GM21515 (cell line): ENCODE measurements at regions not wholly inside any gene's neighbourhood (a gene's known extent, or its start where the extent isn't known, plus 50 kb on each side); places are given as distances from the start of the nearest gene placed in this dataset.

ENCODE experiments used
- ATAC-seq: cut with Tn5 transposase; IDR thresholded peaks from one replicate; pipeline ENCODE4 v1.9.1; 2021; ENCODE audit not compliant: unreplicated experiment

DNA sequence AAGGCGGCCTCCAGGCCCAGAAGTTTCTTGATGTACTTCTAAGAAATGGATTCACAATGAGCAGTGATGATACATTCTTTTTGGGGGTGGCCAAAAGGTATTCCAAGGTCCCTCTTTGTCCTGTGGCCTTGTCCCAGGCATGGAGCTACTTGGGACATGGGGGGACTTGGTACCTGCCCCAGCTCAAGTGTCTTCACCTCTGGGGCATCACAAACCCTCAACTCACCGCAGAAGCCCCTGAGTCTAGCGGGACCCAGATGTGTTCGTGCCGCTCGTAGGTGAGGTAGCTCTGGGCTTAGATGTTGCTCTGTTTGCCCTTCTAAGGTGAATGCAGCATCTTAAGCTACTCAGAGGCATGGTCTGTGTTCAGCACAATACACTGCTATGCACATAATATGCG is 338.0 kb upstream of the IRX4 start:
- ATAC-seq: no peak

DNA sequence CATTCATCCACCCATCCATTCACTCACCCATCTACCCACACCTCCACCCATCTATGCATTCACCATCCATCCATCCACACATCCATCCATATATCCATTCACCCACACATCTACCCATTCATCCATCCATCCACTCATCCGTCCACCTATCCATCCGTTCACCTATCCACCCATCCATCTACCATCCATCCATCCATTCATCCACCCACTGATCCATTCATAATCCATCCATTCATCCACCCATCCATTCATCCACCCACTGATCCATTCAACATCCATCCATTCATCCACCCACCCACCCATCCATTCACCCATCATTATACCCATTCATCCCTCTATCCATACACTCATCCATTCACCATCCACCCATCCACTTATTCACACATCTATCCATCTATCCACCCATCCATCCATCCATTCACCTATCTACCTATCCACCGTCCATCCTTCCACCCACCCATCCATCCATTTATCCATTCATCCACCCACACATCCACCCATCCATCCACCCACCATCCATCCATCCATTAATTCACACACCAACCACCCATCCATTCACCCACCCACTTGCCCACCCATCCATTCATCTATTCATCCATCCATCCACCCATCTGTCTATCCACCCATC is 336.5 kb upstream of the IRX4 start:
- no peak for ATAC-seq

DNA sequence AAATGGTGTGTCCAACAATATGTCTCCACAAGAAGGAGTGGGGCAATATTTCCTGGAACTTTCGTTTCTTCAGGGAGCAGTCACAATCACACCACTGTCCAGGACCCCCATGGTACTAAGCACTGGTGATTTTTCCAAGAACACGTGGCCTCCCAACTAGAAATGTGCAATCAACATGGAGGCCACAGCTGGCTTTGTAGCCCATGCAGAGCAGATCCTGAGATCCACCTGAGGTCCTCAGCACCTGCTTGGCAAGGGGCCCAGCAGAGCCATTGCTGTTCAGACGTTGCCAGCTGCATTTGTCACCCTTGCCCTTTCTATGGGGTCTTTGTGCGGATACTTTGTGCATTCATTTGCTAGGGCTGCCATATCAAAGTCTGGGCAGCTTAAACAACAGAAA is 334.5 kb upstream of the IRX4 start:
- ATAC-seq: no peak

DNA sequence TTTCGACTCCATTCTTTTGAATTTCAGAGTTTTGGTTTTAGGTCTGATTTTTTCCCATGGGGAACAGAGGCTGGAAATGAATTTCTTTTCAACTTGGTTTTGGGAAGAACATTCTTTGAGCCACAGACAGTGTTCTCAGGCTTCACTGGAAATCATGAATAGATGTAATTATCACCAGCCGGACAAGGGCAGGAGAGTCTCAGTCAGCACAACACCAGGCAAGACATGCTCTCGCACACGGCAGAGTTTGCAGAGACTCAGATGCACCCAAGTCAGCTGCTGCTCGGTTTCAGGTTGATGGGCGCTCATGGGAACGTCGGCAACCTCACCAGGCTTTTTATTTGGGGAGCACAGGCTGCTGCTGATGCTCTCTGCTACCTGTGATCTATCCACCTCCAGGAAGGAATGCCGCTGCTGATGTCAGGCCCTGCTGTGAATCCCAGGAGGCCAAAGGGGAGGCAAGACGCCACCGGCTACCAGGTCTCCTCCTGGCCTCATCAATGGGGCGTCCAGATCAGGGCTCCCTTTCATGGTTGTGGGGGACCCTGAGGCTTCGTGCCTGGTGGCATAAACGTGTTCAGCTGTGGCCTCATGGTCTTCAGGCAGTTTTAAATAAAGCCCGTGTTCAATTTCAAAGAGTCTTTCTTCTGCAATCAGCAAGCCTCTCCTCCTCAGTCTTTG is 332.3 kb upstream of the IRX4 start:
- no peak for ATAC-seq

DNA sequence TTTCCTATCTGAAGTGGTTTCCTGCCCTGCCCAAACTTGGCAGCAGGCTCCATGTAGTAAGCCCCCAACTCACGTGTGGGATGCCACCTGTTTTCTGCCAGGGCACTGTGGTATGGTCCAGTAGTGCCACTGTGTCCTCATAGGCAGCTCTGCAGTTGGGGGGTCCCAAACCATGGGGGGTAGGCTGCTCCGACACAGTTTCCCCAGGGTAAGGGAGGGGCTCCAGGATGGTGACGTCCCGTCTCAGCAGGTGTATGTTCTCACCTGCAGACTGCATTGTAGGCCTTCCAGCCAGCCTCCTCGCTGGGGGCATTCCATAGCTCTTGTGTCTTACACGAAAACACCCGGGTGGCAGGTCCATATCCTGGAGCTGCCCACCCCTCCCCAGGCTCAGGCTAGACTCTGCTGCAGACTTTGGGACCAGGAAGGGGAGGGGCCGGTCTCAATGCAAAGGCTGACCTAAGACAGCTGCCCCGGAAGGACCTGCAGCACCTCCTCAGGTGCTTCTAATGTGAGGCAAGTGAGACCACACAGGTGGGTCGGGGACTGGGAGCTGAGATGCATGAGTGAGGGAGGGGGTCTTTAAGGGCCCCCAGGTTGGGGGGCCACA is 330.5 kb upstream of the IRX4 start:
- no peak for ATAC-seq

DNA sequence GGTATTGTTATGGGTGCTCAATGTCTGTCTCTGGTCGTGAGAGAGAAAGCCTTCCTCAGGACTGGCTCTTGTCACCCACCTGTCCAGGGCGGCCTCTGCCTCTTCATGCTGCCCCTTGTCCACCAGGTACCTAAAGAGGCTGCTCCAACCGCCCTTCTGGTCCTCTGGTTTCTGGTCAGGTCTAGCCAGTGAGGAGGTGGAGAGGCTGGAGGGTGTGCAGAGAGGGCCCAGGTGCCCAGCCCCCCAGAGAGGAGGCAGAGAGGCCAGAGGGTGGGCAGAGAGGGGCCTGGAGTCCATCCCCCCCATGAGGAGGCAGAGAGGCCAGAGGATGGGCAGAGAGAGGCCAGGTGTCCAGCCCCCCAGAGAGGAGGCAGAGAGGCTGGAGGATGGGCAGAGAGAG is 329.8 kb upstream of the IRX4 start:
- ATAC-seq: no peak

DNA sequence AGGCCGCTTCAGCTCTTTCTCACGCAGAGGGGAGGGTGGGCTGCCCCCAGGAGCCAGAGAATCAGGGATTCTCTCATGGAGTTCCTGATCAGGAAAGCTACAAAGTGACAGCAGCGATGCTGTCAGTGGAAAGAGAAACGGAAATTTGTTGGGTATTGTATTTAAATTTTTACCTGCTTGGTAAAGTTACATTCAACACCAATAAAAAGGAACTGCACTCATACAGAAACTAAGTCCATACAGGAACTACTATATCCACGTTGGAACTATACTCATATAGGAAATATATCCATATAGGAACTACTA is 325.5 kb upstream of the IRX4 start:
- ATAC-seq: no peak

DNA sequence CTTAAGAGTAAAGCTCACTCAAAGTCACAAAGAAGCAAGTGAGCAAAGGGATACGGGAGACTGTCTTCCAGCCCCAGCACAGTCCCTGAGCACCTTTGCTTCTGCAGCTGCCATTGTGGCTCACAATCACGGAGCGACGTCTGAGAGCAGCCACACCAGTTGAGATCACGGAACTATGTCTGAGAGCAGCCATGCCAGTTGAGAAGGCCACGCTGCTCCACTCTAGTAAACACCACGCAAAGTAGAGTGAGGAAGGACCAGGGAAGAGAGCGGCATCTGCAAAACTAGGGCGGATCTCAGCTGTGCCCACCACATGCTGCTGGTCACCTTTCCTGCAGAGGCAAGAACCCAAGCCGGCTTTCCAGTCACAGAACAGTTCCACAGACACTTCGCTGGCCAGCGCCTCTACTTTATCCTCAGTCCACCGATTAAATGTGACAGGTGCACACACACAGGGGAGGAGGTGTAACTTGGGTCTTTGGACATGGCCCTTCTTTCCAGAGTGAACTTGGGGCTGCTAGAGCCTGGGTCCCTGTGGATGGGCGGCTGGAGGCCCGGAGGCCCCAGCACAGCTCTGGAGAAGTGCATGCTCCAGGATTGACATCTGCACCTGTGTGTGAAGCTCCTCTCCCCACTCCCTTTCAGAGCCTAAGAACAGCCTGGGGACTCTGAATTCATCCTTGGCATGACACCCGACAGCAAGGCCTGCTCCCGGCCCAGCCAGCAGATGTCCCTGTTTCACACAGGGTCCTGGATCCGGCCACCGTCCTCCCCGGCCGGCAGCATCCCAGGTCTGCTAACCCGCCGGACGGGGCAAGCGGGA is 324.9 kb upstream of the IRX4 start:
- no peak for ATAC-seq

DNA sequence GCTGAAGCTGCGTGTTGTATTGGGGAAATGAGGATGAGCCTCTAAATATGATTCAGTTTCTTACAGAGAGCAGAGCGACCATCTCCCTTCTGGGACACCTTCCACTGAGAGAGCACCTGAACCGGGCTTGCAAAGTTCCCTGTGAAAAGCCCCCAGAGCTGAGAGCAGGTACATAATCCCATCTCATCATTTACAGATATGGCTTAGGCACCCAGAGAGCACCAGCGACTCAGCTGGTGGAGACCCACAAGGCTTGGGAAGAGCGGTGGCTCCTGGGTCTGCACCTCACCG is 324.3 kb upstream of the IRX4 start:
- ATAC-seq: no peak

DNA sequence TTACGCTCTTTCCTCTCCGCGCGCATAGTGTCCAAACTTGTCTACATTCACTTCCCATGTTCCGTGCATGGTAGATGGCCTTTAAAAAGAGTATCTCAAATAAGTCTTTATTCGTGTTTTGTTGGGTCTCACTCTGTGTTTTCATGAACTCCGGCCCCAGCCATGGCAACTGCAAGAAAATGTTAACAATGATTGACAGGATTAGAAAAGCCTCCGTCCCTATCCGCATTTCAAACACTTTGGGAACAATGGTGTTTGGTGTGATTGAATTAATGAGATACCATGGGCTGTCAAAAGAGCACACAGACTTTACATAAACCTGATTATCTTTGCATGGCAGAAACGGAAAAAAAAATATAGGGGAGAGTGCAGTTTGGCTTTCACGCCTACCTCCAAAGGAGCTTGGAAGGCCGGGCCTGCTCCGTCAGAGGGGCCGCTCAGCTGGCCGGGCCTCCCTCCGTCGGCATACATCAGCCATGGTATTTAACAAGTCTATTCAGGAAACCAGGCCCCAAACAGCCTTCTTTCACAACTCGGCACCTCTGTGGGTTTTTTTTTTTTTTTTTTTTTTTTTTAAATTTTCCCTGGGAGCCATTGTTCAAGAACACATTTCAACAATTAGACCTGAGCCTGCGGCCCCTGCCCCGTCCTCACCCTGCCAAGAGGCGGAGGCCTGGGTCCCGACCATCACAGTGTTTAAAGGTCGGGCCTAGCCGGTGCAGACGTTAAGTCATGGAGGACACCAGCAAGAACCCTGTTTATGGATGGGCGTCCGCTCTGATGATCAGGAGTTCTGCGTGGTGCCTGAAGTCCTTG is 323.8 kb upstream of the IRX4 start:
- no peak for ATAC-seq

DNA sequence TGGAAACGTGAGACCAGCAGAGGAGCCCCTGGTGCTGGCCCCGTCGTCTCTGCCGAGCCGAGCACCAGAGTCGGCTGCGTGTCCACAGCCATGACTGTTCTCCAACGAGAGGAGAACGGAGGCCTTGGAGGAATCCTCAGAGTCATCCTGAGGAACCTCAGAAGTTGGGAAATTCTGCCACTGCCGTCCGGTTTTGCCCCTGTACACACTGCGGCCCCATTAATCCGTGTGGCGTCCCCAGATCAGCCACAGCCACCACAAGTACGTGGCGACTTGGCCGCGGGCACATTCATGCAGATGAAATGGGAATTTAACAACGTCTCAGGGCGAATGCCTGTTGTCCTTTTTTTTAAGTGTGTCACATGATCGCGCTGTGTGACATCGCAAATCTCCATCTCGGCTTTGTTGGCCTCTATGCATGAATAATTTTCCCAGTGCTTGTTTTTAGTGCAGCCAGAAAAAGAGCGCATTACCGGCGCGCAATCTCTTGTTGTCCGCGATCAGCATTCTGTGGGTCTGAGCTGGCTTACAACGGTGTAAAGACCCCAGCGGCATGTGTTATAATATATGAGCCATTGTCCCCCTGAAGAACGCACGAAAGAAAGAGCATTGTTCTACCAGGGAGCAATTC is 323.0 kb upstream of the IRX4 start:
- ATAC-seq: no peak

DNA sequence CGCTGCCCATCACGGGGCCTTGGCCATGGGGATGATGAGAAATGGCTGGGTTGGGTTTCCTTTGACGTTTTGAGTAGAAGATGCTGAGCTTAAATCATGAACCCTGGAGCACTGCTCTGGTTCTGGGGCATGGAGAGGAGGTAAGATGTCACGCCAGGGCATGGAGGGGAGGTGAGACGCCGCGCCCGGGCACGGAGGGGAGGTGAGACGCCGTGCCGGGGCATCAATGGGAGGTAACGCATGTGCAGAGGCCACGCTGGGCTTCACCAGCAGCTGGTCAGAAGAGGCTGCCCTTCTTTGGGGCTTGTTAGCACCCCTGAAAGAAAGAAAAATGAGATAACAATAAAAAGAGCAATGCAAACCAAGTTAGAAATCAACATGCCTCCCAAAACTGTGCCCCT is 322.5 kb upstream of the IRX4 start:
- no peak for ATAC-seq

DNA sequence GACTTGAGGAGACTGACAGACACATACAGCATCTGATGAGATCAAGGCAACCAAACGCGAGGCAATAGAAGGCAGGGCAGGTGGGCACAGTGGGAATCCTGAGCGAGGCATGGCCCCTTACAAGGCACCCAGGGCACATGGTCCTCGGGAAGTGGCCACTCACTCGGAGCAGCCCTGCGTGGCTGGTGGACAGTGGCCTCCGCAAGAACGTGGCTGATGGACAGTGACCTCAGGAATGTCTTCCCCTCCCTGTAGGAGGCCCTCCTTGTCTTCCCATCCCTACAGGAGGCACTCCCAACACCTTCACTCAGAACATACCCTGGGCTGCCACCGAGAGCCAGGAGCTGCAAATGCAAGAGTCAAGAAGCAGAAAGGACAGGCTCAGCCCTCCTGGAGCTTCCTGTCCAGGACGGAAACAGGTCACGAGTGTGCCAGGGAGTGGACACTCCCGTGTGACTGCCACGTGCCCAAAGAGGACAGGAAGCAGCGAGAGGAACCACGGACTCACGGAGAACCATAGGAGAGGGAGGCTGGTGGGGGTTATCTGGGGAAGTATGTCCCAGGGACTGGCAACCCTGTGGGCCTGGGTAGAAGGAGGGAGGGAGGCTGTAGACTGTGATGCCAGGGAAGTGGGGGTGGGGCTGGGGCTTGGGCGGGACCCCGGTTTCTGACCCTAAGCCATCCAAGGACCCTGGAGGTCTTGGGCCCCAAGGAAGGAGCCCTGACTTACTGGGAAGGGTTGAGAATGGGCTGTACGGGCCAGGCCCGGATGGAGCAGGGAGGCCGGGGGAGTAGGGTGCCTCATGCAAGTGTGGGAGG is 321.9 kb upstream of the IRX4 start:
- no peak for ATAC-seq

DNA sequence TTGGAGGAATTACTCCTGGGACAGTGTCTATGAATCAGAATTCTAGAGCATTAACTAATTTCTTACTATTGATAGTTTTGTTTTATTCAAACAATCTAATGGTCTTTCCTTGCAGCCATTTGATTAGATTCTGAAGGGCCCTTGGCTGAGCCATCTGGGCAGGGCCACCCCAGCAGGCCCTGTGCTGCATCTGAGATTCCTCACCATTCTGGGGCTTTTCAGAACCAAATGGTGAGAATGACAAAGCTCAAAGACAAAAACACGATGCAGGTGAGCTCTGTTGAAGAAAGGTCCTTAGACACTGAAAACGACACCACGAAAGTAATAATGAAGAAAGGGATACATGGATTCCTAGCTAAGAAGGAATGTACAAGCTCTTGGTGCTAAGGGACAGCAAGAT is 321.0 kb upstream of the IRX4 start:
- no peak for ATAC-seq

DNA sequence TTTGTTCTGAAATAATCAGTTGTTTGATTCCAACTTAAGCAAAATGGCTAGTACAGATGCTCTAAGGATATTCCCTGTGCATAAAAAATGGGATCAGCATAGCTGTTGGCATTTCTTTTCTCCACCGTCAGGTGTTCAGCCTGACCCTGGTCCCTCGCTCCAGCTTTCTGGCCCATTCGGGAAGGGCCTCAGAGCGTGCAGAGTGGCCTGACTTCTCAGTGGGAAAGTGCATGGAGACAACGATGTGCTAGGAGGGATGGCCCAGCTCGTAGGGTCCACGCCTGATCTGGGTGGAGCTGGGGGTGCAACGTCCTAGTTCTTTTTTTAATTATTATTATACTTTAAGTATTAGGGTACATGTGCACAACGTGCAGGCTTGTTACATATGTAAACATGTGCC is 319.1 kb upstream of the IRX4 start:
- no peak for ATAC-seq

DNA sequence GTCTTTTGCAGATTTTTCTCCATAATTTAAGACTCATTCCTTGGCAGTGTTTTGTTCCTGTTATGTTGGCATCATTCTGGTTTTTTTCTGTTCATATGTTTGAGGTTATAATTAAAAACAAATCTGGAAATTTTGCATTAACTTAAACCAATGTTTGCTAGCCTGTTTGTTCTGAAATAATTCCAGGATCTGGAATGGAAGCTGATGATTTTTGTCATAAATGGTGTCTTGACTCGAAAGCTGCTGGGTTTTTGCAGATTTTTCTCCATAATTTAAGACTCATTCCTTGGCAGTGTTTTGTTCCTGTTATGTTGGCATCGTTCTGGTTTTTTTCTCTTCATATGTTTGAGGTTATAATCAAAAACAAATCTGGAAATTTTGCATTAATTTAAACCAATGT is 318.7 kb upstream of the IRX4 start:
- no peak for ATAC-seq

DNA sequence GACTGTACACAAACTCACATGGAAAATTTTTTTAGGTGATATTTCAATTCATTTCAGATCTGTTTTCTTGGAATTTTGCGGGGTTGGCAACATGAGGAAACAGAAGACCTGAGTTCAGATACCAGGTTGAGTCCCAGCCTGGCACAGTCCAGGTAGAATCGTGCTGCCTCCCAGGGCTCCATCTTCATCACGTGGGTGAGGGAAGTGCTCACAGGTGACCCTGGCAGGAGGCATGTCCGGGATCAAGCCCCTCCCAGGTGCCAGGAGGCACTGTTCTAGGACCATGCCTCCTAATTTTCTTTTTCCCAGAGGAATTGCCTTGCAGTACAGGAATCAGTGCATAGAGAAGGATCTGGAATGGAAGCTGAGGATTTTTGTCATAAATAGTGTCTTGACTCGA is 318.3 kb upstream of the IRX4 start:
- no peak for ATAC-seq

DNA sequence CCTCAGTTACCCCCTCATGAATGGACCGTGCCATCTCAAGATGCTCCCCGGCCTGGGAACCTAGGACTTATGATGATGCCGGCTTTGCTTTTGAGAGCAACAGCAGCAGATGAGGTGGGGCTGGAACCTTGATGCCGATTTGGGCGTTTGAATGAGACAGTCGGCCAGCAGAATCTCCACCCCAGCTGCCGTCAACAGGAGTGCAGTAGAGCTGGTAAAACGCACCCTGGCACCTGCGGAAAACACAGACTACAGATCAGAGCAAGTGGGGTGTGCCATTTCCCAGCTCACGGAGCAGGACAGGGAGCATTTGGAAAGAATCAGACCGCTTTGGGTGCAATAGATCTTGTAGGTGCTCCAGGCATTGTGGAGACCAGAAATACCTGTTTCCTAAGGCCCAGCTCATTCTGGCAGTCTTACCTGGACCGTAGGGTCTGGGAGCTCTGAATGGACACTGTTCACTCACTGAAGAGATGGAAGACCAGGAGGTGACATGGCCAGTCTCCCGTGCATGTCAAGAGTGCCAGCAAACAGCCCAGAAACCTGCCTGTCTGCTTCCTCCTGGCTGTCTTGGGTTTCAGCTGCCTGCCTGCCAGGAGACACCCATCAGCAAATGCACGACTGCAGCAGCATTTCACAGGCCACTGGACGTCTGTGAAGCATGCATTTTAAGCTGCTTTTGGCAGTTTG is 317.7 kb upstream of the IRX4 start:
- no peak for ATAC-seq

DNA sequence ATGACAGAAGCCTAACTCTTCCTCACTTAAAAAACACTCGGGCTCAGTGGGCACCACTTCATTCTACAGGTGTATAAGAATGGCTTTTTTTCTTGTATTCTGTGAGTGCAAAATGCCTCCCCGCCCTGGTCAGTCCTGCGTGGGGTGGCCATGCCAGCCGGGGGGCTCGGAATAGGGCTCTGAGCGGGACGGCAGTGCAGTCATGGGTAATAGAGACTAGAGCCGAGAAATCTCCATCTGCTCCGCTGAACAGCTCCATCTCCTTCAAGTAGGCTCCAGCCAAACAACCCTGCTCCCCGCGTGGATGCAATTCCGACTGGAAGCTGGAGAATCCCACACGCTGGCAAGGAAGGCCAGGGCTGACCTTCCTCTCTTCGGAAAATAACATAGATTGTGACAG is 317.0 kb upstream of the IRX4 start:
- ATAC-seq: no peak
